ENCODE measurements at regions not wholly inside any gene's neighbourhood (a gene's known extent, or its start where the extent isn't known, plus 50 kb on each side); places are given as distances from the start of the nearest gene placed in this dataset.

DNA sequence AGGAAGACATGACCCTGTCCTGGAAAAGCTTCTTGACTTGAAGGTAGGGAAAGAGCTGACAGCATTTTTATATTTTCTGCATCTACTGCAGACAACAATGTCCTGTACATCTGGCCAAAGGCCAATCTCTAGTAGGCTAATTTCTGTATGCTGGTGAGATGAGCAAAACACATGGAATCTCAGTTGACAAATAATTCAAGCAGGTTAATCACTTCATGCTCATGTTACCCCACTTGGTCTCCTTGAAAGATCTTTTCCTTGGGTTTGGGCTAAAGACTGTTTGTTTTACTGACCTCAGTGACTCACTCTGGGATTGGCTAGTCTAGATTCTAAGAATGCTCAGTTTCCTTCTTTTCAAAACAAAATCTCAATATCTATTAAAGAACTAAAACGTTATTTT is 298.8 kb downstream of the LMO7 start:
- DNase-seq (ENCODE audit: low spot score): no peak
- Histone ChIP-seq H3K9me3 (ENCODE audit: control insufficient read depth in 4 of 4, low read length in 3 of 4) (no peaks in the 10 kb centered on the region), H3K4me3 (ENCODE audit: low read depth in 1 of 3, low read length in 3 of 3) (no peak overlapping the region), H3K4me1 (ENCODE audit: control insufficient read depth in 4 of 4, insufficient read depth in 4 of 4, low read length in 3 of 4) (no peaks in the 10 kb centered on the region), H3K36me3 (ENCODE audit: control insufficient read depth in 4 of 4, insufficient read depth in 3 of 4, low read depth in 1 of 4, low read length in 3 of 4) (no peaks in the 10 kb centered on the region), H3K27me3 (ENCODE audit: control insufficient read depth in 4 of 4, insufficient read depth in 4 of 4, low read length in 3 of 4) (peaks cover 0 to 3% (median 0%) of the 10 kb centered on the region in 4 donors), H3K27ac (ENCODE audit: low read depth in 1 of 2, low read length in 2 of 2) (no peak overlapping the region), H3K9ac (ENCODE audit: low read depth in 1 of 2, low read length in 2 of 2) (no peak overlapping the region)
- 40% methylated on average over 1 of the region's 1 CpG for WGBS
- TF ChIP-seq, protein P1, sequence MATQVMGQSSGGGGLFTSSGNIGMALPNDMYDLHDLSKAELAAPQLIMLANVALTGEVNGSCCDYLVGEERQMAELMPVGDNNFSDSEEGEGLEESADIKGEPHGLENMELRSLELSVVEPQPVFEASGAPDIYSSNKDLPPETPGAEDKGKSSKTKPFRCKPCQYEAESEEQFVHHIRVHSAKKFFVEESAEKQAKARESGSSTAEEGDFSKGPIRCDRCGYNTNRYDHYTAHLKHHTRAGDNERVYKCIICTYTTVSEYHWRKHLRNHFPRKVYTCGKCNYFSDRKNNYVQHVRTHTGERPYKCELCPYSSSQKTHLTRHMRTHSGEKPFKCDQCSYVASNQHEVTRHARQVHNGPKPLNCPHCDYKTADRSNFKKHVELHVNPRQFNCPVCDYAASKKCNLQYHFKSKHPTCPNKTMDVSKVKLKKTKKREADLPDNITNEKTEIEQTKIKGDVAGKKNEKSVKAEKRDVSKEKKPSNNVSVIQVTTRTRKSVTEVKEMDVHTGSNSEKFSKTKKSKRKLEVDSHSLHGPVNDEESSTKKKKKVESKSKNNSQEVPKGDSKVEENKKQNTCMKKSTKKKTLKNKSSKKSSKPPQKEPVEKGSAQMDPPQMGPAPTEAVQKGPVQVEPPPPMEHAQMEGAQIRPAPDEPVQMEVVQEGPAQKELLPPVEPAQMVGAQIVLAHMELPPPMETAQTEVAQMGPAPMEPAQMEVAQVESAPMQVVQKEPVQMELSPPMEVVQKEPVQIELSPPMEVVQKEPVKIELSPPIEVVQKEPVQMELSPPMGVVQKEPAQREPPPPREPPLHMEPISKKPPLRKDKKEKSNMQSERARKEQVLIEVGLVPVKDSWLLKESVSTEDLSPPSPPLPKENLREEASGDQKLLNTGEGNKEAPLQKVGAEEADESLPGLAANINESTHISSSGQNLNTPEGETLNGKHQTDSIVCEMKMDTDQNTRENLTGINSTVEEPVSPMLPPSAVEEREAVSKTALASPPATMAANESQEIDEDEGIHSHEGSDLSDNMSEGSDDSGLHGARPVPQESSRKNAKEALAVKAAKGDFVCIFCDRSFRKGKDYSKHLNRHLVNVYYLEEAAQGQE (IDR thresholded peaks at IDR 0.05): no peak
- TF ChIP-seq FOXA1 (IDR thresholded peaks at IDR 0.05): no peak
- no peak for TF ChIP-seq SP1 (IDR thresholded peaks at IDR 0.05)
- TF ChIP-seq RAD21 (IDR thresholded peaks at IDR 0.05): no peak
- TF ChIP-seq HNF4A (conservative IDR thresholded peaks at IDR 0.05): no peak
- TF ChIP-seq RXRA (IDR thresholded peaks at IDR 0.05): no peak
- TF ChIP-seq, protein P2, sequence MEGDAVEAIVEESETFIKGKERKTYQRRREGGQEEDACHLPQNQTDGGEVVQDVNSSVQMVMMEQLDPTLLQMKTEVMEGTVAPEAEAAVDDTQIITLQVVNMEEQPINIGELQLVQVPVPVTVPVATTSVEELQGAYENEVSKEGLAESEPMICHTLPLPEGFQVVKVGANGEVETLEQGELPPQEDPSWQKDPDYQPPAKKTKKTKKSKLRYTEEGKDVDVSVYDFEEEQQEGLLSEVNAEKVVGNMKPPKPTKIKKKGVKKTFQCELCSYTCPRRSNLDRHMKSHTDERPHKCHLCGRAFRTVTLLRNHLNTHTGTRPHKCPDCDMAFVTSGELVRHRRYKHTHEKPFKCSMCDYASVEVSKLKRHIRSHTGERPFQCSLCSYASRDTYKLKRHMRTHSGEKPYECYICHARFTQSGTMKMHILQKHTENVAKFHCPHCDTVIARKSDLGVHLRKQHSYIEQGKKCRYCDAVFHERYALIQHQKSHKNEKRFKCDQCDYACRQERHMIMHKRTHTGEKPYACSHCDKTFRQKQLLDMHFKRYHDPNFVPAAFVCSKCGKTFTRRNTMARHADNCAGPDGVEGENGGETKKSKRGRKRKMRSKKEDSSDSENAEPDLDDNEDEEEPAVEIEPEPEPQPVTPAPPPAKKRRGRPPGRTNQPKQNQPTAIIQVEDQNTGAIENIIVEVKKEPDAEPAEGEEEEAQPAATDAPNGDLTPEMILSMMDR (IDR thresholded peaks at IDR 0.05; ENCODE audit: low read depth, low read length, missing input control): no peak
- TF ChIP-seq JUND (IDR thresholded peaks at IDR 0.05): no peak
- TF ChIP-seq, protein P3, sequence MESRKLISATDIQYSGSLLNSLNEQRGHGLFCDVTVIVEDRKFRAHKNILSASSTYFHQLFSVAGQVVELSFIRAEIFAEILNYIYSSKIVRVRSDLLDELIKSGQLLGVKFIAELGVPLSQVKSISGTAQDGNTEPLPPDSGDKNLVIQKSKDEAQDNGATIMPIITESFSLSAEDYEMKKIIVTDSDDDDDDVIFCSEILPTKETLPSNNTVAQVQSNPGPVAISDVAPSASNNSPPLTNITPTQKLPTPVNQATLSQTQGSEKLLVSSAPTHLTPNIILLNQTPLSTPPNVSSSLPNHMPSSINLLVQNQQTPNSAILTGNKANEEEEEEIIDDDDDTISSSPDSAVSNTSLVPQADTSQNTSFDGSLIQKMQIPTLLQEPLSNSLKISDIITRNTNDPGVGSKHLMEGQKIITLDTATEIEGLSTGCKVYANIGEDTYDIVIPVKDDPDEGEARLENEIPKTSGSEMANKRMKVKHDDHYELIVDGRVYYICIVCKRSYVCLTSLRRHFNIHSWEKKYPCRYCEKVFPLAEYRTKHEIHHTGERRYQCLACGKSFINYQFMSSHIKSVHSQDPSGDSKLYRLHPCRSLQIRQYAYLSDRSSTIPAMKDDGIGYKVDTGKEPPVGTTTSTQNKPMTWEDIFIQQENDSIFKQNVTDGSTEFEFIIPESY (IDR thresholded peaks at IDR 0.05): no peak
- TF ChIP-seq GABPA (IDR thresholded peaks at IDR 0.05 in 1 of 2, conservative IDR thresholded peaks at IDR 0.05 in 1 of 2): no peak

DNA sequence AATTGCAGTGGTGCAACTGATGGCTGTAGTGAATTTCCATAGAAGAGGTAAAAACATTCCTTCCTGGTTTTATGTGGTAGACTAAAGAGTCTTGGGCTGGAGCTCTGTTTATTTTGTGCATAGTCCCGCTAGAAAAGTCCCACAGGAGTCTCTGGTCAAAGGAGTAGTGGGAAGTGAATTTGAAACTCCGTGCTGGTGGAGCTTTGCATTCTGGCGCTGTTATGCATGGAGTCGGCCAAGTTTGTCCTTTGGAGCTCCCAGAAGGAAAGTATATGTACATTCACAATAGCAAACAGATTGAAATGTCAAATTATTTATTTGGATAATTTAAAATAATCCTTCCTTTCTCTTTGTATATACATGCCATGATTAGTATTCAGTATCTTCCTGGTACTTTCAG is 296.5 kb downstream of the LMO7 start:
- no peaks in the 10 kb centered on the region for H3K9me3 ChIP-seq (ENCODE audit: control insufficient read depth in 4 of 4, low read length in 3 of 4)
- peaks cover 0 to 3% (median 0%) of the 10 kb centered on the region in 4 donors for H3K27me3 ChIP-seq (ENCODE audit: control insufficient read depth in 4 of 4, insufficient read depth in 4 of 4, low read length in 3 of 4)
- no peaks in the 10 kb centered on the region for H3K4me1 ChIP-seq (ENCODE audit: control insufficient read depth in 4 of 4, insufficient read depth in 4 of 4, low read length in 3 of 4)
- no peak overlapping the region for H3K9ac ChIP-seq (ENCODE audit: low read depth in 1 of 2, low read length in 2 of 2)
- H3K36me3 ChIP-seq (ENCODE audit: control insufficient read depth in 4 of 4, insufficient read depth in 3 of 4, low read depth in 1 of 4, low read length in 3 of 4): no peaks in the 10 kb centered on the region
- H3K27ac ChIP-seq (ENCODE audit: low read depth in 1 of 2, low read length in 2 of 2): no peak overlapping the region
- no peak overlapping the region for H3K4me3 ChIP-seq (ENCODE audit: low read depth in 1 of 3, low read length in 3 of 3)
- DNase-seq (ENCODE audit: low spot score): no peak
- TF ChIP-seq HNF4G (IDR thresholded peaks at IDR 0.05): no peak
- no peak for TF ChIP-seq EGR1 (IDR thresholded peaks at IDR 0.05; ENCODE audit: low read depth in 2 of 2)
- TF ChIP-seq, protein P4, sequence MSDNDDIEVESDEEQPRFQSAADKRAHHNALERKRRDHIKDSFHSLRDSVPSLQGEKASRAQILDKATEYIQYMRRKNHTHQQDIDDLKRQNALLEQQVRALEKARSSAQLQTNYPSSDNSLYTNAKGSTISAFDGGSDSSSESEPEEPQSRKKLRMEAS (IDR thresholded peaks at IDR 0.05): no peak
- no peak for TF ChIP-seq SP1 (IDR thresholded peaks at IDR 0.05)
- WGBS: 76% methylated on average over 4 of the region's 4 CpGs

Measured in liver (tissue), 8 donors.